Gastroesophageal sphincter (tissue), 3 donors: ENCODE measurements at regions not wholly inside any gene's neighbourhood (a gene's known extent, or its start where the extent isn't known, plus 50 kb on each side); places are given as distances from the start of the nearest gene placed in this dataset.

Source experiments
- POLR2A ChIP-seq, 2 donors: fragments of 450-650 bp; IDR thresholded peaks; one replicate each; pipeline ENCODE4 v1.6.1; 2017; ENCODE audit warnings: antibody characterized with exemption in 2 of 2, mild to moderate bottlenecking in 2 of 2, moderate library complexity in 1 of 2
- POLR2AphosphoS5 ChIP-seq: sonication (generic); formaldehyde crosslinking; IDR thresholded peaks from one replicate; pipeline ENCODE4 v1.6.1; 2017; ENCODE audit warnings: antibody characterized with exemption
- TF ChIP-seq, protein P1 (sequence below), 4 experiments: fragments of 200-600 bp in 2 of 4; fragments of 450-650 bp in 2 of 4; sonication (generic) in 1 of 4; IDR thresholded peaks; one replicate each; pipeline ENCODE4 v1.5.1; 2017 to 2019; ENCODE audit warnings: antibody characterized with exemption in 4 of 4, mild to moderate bottlenecking in 2 of 4, moderate library complexity in 2 of 4

DNA sequence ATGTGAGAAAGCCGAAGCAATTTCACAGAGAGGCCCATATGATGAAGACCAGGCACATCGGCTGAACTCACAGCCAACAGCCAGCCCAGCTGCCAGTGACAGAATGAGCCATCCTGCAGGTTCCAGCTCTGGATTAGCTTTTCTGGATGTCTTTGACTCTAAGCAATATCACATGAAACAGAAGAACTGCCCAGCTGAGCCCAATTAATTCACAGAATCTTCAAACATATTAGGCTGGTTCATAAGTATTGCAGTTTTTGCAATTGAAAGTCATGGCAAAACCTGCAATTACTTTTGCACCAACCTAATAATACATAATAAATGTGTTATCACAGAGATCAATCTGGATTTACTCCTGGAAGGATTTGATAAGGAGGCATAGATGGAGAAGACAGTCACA is 299.9 kb downstream of the RAB28 start:
- TF ChIP-seq, protein P1, sequence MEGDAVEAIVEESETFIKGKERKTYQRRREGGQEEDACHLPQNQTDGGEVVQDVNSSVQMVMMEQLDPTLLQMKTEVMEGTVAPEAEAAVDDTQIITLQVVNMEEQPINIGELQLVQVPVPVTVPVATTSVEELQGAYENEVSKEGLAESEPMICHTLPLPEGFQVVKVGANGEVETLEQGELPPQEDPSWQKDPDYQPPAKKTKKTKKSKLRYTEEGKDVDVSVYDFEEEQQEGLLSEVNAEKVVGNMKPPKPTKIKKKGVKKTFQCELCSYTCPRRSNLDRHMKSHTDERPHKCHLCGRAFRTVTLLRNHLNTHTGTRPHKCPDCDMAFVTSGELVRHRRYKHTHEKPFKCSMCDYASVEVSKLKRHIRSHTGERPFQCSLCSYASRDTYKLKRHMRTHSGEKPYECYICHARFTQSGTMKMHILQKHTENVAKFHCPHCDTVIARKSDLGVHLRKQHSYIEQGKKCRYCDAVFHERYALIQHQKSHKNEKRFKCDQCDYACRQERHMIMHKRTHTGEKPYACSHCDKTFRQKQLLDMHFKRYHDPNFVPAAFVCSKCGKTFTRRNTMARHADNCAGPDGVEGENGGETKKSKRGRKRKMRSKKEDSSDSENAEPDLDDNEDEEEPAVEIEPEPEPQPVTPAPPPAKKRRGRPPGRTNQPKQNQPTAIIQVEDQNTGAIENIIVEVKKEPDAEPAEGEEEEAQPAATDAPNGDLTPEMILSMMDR (IDR thresholded peaks at IDR 0.05): no peak
- TF ChIP-seq POLR2AphosphoS5 (no peak), POLR2A (IDR thresholded peaks at IDR 0.05) (no peak)
